Heart right ventricle (tissue), 16 donors: ENCODE measurements at regions not wholly inside any gene's neighbourhood (a gene's known extent, or its start where the extent isn't known, plus 50 kb on each side); places are given as distances from the start of the nearest gene placed in this dataset.

Source experiments
- ATAC-seq, 8 donors: fragments of 200-7000 bp; cut with Tn5 transposase; one replicate each; pipeline ENCODE4 v1.9.1; 2020; ENCODE audit warnings: mild to moderate bottlenecking in 8 of 8, moderate library complexity in 8 of 8, moderate number of reproducible peaks in 1 of 8
- DNase-seq, 2 donors: peaks; one replicate each; pipeline ENCODE4 v3.0.0-alpha.2; 2020
- H3K27ac ChIP-seq, 10 donors: fragments of 200-600 bp; sonication (generic) in 2 of 10; one replicate each; pipeline versions ENCODE4 v1.5.0 to v1.8.0; 2020 to 2022; ENCODE audit warnings: mild to moderate bottlenecking in 3 of 10
- H3K27me3 ChIP-seq, 7 donors: fragments of 200-600 bp; one replicate each; pipeline ENCODE4 v1.8.0; 2021 to 2022; ENCODE audit warnings: mild to moderate bottlenecking in 2 of 7
- H3K36me3 ChIP-seq, 9 donors: fragments of 200-600 bp; sonication (generic) in 1 of 9; one replicate each; pipeline versions ENCODE4 v1.5.0 to v1.8.0; 2020 to 2022; ENCODE audit warnings: mild to moderate bottlenecking in 2 of 9
- H3K4me1 ChIP-seq, 9 donors: fragments of 200-600 bp; sonication (generic) in 1 of 9; one replicate each; pipeline versions ENCODE4 v1.5.0 to v1.8.0; 2020 to 2022; ENCODE audit warnings: mild to moderate bottlenecking in 4 of 9
- H3K4me3 ChIP-seq, 10 donors: fragments of 200-600 bp; sonication (generic) in 2 of 10; one replicate each; pipeline versions ENCODE4 v1.5.0 to v1.8.0; 2020 to 2022; ENCODE audit warnings: mild to moderate bottlenecking in 7 of 10, moderate library complexity in 2 of 10
- H3K9me3 ChIP-seq, 11 donors: fragments of 200-600 bp in 10 of 11; sonication (generic) in 2 of 11; one replicate each; pipeline versions ENCODE4 v1.5.0 to v1.8.0; 2013 to 2022; ENCODE audit warnings: mild to moderate bottlenecking in 2 of 11, control low read depth in 1 of 11, moderate library complexity in 1 of 11
- CTCF ChIP-seq, 9 donors: fragments of 200-600 bp; sonication (generic) in 2 of 9; IDR thresholded peaks; one replicate each; pipeline versions ENCODE4 v1.5.0 to v1.8.0; 2021 to 2022; ENCODE audit warnings: antibody characterized with exemption in 9 of 9, mild to moderate bottlenecking in 5 of 9, moderate library complexity in 1 of 9
- WGBS, 2 donors: extraction: QIAGEN DNeasy Blood & Tissue Kit; methylation state at CpG; one replicate each; pipeline ENCODE4 v1.1.7; 2013; ENCODE audit warnings: inconsistent platforms in 1 of 2; 5-methylcytosine and 5-hydroxymethylcytosine counted together
- intact Hi-C, 10 donors: fragments of 100-400 bp; cut with DNase I; formaldehyde crosslinking; loops; one replicate each; pipeline versions ENCODE4 v1.11.1 to v1.14.2; 2022
- donor health status: Arrhythmogenic right ventricular cardiomyopathy.
- donor health status: ischemic (EF 13 %, LVEDD 7.1; RV severe dilation, severe dysfunction).
- donor health status: healthy with polysubstance abuse.
- donor health status: DM: no; HTN: yes; CAD: no.
- donor health status: DM: no; HTN: no; CAD: no.
- donor health status: ischemic (EF 25% LVEDD 6.9; RV normal size, moderate dysfunction).
- donor health status: ischemic (EF 25% LVEDD 5.7; RV mildly dilated, moderate dysfunction).
- donor health status: healthy.
- donor health status: DM: yes; HTN: yes; CAD: no.
- donor health status: Ischemic cardiomyopathy.
- donor health status: ischemic (EF 35%, LVEDD 5.7; RV mildly dilated, moderate dysfunction).
- donor health status: nonischemic (EF 11% LVEDD 7.7; RV severe dilation, severe dysfunction).
- donor health status: DM: yes; HTN: yes; CAD: no.
- donor health status: PGD.
- donor health status: ischemic (EF 29% LVEDD 5.4; RV normal size, mild dysfunction).
- donor health status: nonischemic (EF 23%, LVEDD 6.1; RV moderate dilation, normal function).

GRCh38 chr7:41247143-41247865 is 455.6 kb downstream of the INHBA start:
- no peak overlapping the region for H3K4me3 ChIP-seq
- no peaks in the 10 kb centered on the region for H3K27me3 ChIP-seq
- H3K36me3 ChIP-seq, result no peaks in the 10 kb centered on the region
- H3K9me3 ChIP-seq, result peaks cover 0 to 4% (median 0%) of the 10 kb centered on the region in 11 donors
- intact Hi-C loops, result no loop called here
- DNase-seq (no peak), ATAC-seq (no peak)
- 91 to 93% methylated on average over 5 of the region's 5 CpGs for WGBS, 2 donors
- TF ChIP-seq CTCF (IDR thresholded peaks at IDR 0.05), result no peak
- H3K4me1 ChIP-seq, result no peaks in the 10 kb centered on the region
- H3K27ac ChIP-seq, result no peak overlapping the region

GRCh38 chr7:41245916-41246315 is 457.0 kb downstream of the INHBA start:
- intact Hi-C loops, result loop anchor here in 1 of 10 donors (1.0 kb wide), 1 partner anchor 14 kb away; no protein-coding TSS in a partner anchor
- no peak for TF ChIP-seq CTCF (IDR thresholded peaks at IDR 0.05)
- no peak for ATAC-seq
- Histone ChIP-seq H3K4me3 (no peak overlapping the region), H3K9me3 (peaks cover 0 to 1% (median 0%) of the 10 kb centered on the region in 11 donors), H3K4me1 (no peaks in the 10 kb centered on the region), H3K27ac (no peak overlapping the region), H3K27me3 (no peaks in the 10 kb centered on the region), H3K36me3 (no peaks in the 10 kb centered on the region)
- WGBS, 2 donors, result 94% methylated on average over 1 of the region's 1 CpG
- DNase-seq, result no peak

- ATAC-seq (no peak), DNase-seq (no peak)
- no peak for TF ChIP-seq CTCF (IDR thresholded peaks at IDR 0.05)
- no peak overlapping the region for H3K4me3 ChIP-seq
- WGBS, 2 donors, result 81 to 83% methylated on average over 4 of the region's 4 CpGs
- H3K4me1 ChIP-seq, result no peaks in the 10 kb centered on the region
- intact Hi-C loops, result no loop called here
- no peaks in the 10 kb centered on the region for H3K27me3 ChIP-seq
- H3K36me3 ChIP-seq, result no peaks in the 10 kb centered on the region
- no peaks in the 10 kb centered on the region for H3K9me3 ChIP-seq
- H3K27ac ChIP-seq, result no peak overlapping the region
These were observed 458.6 kb downstream of the INHBA start for GRCh38 chr7:41244246-41244645.

GRCh38 chr7:41241641-41242040 is 461.2 kb downstream of the INHBA start:
- intact Hi-C loops, result no loop called here
- ATAC-seq (no peak), DNase-seq (no peak)
- no peaks in the 10 kb centered on the region for H3K9me3 ChIP-seq
- H3K4me3 ChIP-seq, result no peak overlapping the region
- no peaks in the 10 kb centered on the region for H3K36me3 ChIP-seq
- no peaks in the 10 kb centered on the region for H3K27me3 ChIP-seq
- 87 to 88% methylated on average over 6 of the region's 6 CpGs for WGBS, 2 donors
- TF ChIP-seq CTCF (IDR thresholded peaks at IDR 0.05), result no peak
- no peak overlapping the region for H3K27ac ChIP-seq
- no peaks in the 10 kb centered on the region for H3K4me1 ChIP-seq
